K562 (cell line): ENCODE measurements at regions not wholly inside any gene's neighbourhood (a gene's known extent, or its start where the extent isn't known, plus 50 kb on each side); places are given as distances from the start of the nearest gene placed in this dataset.
"Not testable (repeated sequence)": the region's sequence is repeated elsewhere in the genome, so short reads cannot be mapped to it uniquely, and the experiment has no call there.

Source experiments
- ATAC-seq: fragments of 200-7000 bp; cut with Tn5 transposase; 3 replicates; pipeline ENCODE4 v1.9.1; 2020; ENCODE audit warnings: moderate library complexity
- BruUV-seq: library from RNA; stranded (reverse); fragments of 400-500 nt; replicated peaks from 2 replicates; lab custom pipeline; 2021; lab: Mats Ljungman, UMichigan
- CTCF ChIA-PET: fragments of 300-600 bp; formaldehyde crosslinking; extraction: SDS; loops from one replicate; lab custom pipeline; 2021; ENCODE audit warnings: low intra/inter-chr PET ratio; lab: Yijun Ruan, JAX
- POLR2A ChIA-PET: fragments of 300-600, 350-650 bp; sonication (Branson Sonifier 250); formaldehyde crosslinking; extraction: SDS; loops from one replicate; lab custom pipeline; 2021; ENCODE audit warnings: antibody characterized with exemption, inconsistent platforms; lab: Yijun Ruan, JAX
- DNase-seq, 4 experiments: peaks; one replicate each; pipeline versions ENCODE4 v3.0.0 to v3.0.0-alpha.2; 2011 to 2018; ENCODE audit warnings: low spot score in 3 of 4, mixed read lengths in 3 of 4; ENCODE audit errors: extremely low read depth in 1 of 4
- FAIRE-seq: peaks from 2 replicates; lab custom pipeline; 2011; peaks lifted over from hg19 to GRCh38; lab: Jason Lieb, UNC
- H2AFZ ChIP-seq: 2 replicates; pipeline ENCODE4 v1.6.0; 2011; ENCODE audit warnings: low read depth, low read length, control low read depth, inconsistent platforms
- H3K27ac ChIP-seq: fragments of 200-600 bp; 3 replicates; pipeline ENCODE4 v1.8.0; 2011; ENCODE audit warnings: low read depth, mild to moderate bottlenecking, control low read depth, inconsistent platforms, low read length, moderate library complexity, mixed read lengths; ENCODE audit errors: extremely low read depth
- H3K27me3 ChIP-seq, 2 experiments: fragments of 300-600 bp in 1 of 2; 2 replicates in 1 of 2; 3 replicates in 1 of 2; pipeline versions ENCODE4 v1.6.0 to v1.8.0; 2011; ENCODE audit warnings: inconsistent platforms in 2 of 2, low read length in 2 of 2, mild to moderate bottlenecking in 1 of 2, mixed read lengths in 1 of 2, moderate library complexity in 1 of 2; ENCODE audit not compliant: control insufficient read depth in 2 of 2, insufficient read depth in 2 of 2
- H3K36me3 ChIP-seq: fragments of 300-600 bp; 3 replicates; pipeline ENCODE4 v1.8.0; 2011; ENCODE audit warnings: mild to moderate bottlenecking, low read length, inconsistent platforms; ENCODE audit not compliant: control insufficient read depth, insufficient read depth
- H3K4me1 ChIP-seq, 2 experiments: fragments of 200-600 bp in 1 of 2; replicated peaks in 1 of 2; 2 replicates in 1 of 2; 3 replicates in 1 of 2; pipeline versions ENCODE4 v1.5.1 to v1.8.0; 2011; ENCODE audit warnings: inconsistent platforms in 2 of 2, low read length in 2 of 2, mild to moderate bottlenecking in 1 of 2, mixed read lengths in 1 of 2, moderate library complexity in 1 of 2; ENCODE audit not compliant: control insufficient read depth in 2 of 2, insufficient read depth in 2 of 2
- H3K4me2 ChIP-seq: 2 replicates; pipeline ENCODE4 v1.6.1; 2011; ENCODE audit warnings: low read length, control low read depth, inconsistent platforms, mixed read lengths; ENCODE audit not compliant: insufficient read depth
- H3K4me3 ChIP-seq: fragments of 200-600 bp; sonication (generic), shearing (Covaris generic); 2 replicates; pipeline ENCODE4 v1.5.1; 2016; ENCODE audit warnings: control low read depth, inconsistent platforms
- H3K79me2 ChIP-seq: fragments of 200-600 bp; 3 replicates; pipeline ENCODE4 v1.8.0; 2011; ENCODE audit warnings: low read length, inconsistent platforms; ENCODE audit not compliant: control insufficient read depth, insufficient read depth
- H3K9ac ChIP-seq, 2 experiments: 2 replicates each; pipeline versions ENCODE4 v1.6.0 to v1.6.1; 2011; ENCODE audit warnings: low read depth in 2 of 2, low read length in 2 of 2, control low read depth in 1 of 2, inconsistent platforms in 1 of 2, mild to moderate bottlenecking in 1 of 2, mixed read lengths in 1 of 2; ENCODE audit not compliant: insufficient read depth in 1 of 2
- H3K9me1 ChIP-seq: one replicate; pipeline ENCODE4 v1.6.0; 2011; ENCODE audit warnings: inconsistent platforms, mild to moderate bottlenecking, low read length, moderate library complexity; ENCODE audit not compliant: control insufficient read depth, insufficient read depth
- H3K9me3 ChIP-seq: replicated peaks from 2 replicates; pipeline ENCODE4 v1.5.1; 2011; ENCODE audit warnings: low read depth, low read length, inconsistent platforms; ENCODE audit not compliant: control insufficient read depth, insufficient read depth
- H4K20me1 ChIP-seq: replicated peaks from 2 replicates; pipeline ENCODE4 v1.6.1; 2011; ENCODE audit warnings: low read length, inconsistent platforms, mixed read lengths; ENCODE audit not compliant: control insufficient read depth, insufficient read depth
- MYNN ChIP-seq, 2 experiments: sonication (generic); formaldehyde crosslinking in 1 of 2; IDR thresholded peaks; 2 replicates each; pipeline versions ENCODE4 v1.5.0 to v1.6.1; 2016 to 2020; ENCODE audit warnings: antibody characterized with exemption in 1 of 2, missing genetic modification reagents in 1 of 2
- ZNF140 ChIP-seq: fragments of 250-450 bp; sonication (Bioruptor Pico); IDR thresholded peaks from 2 replicates; pipeline ENCODE4 v1.8.0; 2021; ENCODE audit warnings: moderate library complexity, mild to moderate bottlenecking, inconsistent platforms
- ZNF431 ChIP-seq: sonication (generic); formaldehyde crosslinking; IDR thresholded peaks from 2 replicates; pipeline ENCODE4 v1.8.0; 2022; ENCODE audit warnings: mild to moderate bottlenecking, missing genetic modification reagents
- WGBS: fragments of 100-300 bp; shearing (Covaris generic); methylation state at CpG from one replicate; pipeline ENCODE4 v1.1.6; 2016; ENCODE audit warnings: low coverage, mixed read lengths; ENCODE audit not compliant: insufficient coverage; ENCODE audit errors: missing lambda C conversion rate; 5-methylcytosine and 5-hydroxymethylcytosine counted together
- in situ Hi-C: fragments of 300-500 bp; cut with MboI; formaldehyde crosslinking; loops from 4 replicates; pipeline ENCODE4 v1.15.0; 2018; ENCODE audit warnings: inconsistent platforms, mixed read lengths
- intact Hi-C: fragments of 100-400 bp; cut with micrococcal nuclease; formaldehyde crosslinking; loops from 2 replicates; pipeline ENCODE4 v1.14.2; 2022
- TF ChIP-seq, protein P1 (sequence below): fragments of 200-800 bp; sonication (Bioruptor generic); IDR thresholded peaks from 2 replicates; pipeline ENCODE4 v1.6.1; 2017; ENCODE audit warnings: missing genetic modification characterization, missing compliant biosample characterization

DNA sequence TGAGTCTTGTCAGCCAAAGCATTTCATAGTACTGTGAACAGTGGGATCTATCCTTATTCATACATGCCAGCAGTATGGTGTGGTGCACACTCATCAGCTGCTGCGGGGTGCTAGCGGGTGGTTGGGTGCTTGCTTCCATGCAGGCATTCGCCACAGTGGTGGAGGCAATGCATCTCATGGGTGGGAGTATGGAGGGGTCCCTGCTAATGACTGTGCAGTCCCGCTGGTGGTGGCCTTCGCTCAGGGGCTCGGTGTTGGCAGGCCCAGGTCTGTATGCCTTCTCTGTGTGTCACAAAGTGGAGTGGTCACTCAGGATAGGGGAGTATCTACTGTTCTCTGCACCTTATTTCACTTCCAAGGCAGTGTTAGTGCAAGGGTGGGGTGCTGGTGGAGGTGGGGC, 122.6 kb downstream of the POU3F4 start (continued):
- TF ChIP-seq MYNN (IDR thresholded peaks at IDR 0.05), result no peak
- TF ChIP-seq MYNN (CRISPR knock-in tag; IDR thresholded peaks at IDR 0.05), result no peak
- TF ChIP-seq ZNF431 (CRISPR knock-in tag), result no peak
- no peak for TF ChIP-seq ZNF140 (CRISPR knock-in tag)
- TF ChIP-seq, protein P1, sequence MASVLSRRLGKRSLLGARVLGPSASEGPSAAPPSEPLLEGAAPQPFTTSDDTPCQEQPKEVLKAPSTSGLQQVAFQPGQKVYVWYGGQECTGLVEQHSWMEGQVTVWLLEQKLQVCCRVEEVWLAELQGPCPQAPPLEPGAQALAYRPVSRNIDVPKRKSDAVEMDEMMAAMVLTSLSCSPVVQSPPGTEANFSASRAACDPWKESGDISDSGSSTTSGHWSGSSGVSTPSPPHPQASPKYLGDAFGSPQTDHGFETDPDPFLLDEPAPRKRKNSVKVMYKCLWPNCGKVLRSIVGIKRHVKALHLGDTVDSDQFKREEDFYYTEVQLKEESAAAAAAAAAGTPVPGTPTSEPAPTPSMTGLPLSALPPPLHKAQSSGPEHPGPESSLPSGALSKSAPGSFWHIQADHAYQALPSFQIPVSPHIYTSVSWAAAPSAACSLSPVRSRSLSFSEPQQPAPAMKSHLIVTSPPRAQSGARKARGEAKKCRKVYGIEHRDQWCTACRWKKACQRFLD, result no peak
- TF ChIP-seq, all 486 proteins: peak for 0

DNA sequence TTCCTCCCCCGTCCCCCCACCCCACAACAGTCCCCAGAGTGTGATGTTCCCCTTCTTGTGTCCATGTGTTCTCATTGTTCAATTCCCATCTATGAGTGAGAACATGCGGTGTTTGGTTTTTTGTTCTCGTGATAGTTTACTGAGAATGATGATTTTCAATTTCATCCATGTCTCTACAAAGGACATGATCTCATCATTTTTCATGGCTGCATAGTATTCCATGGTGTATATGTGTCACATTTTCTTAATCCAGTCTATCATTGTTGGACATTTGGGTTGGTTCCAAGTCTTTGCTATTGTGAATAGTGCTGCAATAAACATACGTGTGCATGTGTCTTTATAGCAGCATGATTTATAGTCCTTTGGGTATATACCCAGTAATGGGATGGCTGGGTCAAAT, 141.6 kb downstream of the POU3F4 start:
- H3K9ac ChIP-seq, in situ Hi-C loops, H3K27ac ChIP-seq, H3K79me2 ChIP-seq, H3K4me1 ChIP-seq, FAIRE-seq, H3K4me2 ChIP-seq, H2AFZ ChIP-seq, H3K4me3 ChIP-seq, H3K9me1 ChIP-seq, H3K27me3 ChIP-seq, DNase-seq, ATAC-seq, H3K9me3 ChIP-seq, intact Hi-C loops, H3K36me3 ChIP-seq, H4K20me1 ChIP-seq, CTCF ChIA-PET, POLR2A ChIA-PET, BruUV-seq: not testable (repeated sequence)
- no CpG with 5 or more reads among the region's 4 CpGs for WGBS
